ENCODE measurements at regions not wholly inside any gene's neighbourhood (a gene's known extent, or its start where the extent isn't known, plus 50 kb on each side); places are given as distances from the start of the nearest gene placed in this dataset.

DNA sequence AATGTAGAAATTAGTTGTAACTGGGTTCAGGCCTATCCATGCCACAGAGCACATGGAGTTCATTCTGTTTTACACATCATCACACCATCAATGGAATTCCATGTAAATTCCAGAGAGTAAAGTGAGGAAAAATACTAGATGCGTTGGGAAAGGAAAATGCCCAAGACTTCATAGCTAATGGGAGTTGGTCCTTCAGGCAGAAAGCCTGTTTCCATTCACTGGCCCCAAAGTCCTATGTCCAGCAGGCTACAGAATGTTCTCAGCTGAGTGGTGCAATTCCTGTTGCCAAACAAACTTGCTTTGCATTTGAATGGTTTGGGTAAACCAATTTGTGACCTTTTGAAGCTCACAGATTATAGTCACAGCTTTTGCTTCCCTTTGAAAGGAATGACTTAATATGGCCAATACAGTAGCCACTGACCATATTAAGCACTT, 164.6 kb upstream of the PFN2 start:
- H3K9me3 ChIP-seq (replicated peaks; ENCODE audit: control insufficient read depth, insufficient read depth, low read length) = no peaks in the 10 kb centered on the region; the same call in 2 of the 3 replicates
- no peaks in the 10 kb centered on the region for H3K79me2 ChIP-seq (ENCODE audit: control insufficient read depth, insufficient read depth, low read length)
- ChIA-PET SMC1A (ENCODE audit: uncharacterized antibody, unreplicated experiment) (interaction anchor here (1.0 to 1.2 kb wide), 3 partner anchors 11 to 369 kb away, joined by 3 read pairs; no protein-coding TSS in a partner anchor), RAD21 (ENCODE audit: unreplicated experiment) (no interaction called here), CTCF (no interaction called here), POLR2A (interaction anchor here (0.5 kb wide), 1 partner anchor 353 kb away, joined by 6 read pairs; no protein-coding TSS in a partner anchor)
- 33% methylated on average over 1 of the region's 1 CpG for WGBS (ENCODE audit: insufficient coverage, insufficient replicate concordance, low lambda C conversion rate, missing lambda C conversion rate)
- TF ChIP-seq, protein P1, sequence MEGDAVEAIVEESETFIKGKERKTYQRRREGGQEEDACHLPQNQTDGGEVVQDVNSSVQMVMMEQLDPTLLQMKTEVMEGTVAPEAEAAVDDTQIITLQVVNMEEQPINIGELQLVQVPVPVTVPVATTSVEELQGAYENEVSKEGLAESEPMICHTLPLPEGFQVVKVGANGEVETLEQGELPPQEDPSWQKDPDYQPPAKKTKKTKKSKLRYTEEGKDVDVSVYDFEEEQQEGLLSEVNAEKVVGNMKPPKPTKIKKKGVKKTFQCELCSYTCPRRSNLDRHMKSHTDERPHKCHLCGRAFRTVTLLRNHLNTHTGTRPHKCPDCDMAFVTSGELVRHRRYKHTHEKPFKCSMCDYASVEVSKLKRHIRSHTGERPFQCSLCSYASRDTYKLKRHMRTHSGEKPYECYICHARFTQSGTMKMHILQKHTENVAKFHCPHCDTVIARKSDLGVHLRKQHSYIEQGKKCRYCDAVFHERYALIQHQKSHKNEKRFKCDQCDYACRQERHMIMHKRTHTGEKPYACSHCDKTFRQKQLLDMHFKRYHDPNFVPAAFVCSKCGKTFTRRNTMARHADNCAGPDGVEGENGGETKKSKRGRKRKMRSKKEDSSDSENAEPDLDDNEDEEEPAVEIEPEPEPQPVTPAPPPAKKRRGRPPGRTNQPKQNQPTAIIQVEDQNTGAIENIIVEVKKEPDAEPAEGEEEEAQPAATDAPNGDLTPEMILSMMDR (IDR thresholded peaks at IDR 0.05 in 2 of 3, conservative IDR thresholded peaks at IDR 0.05 in 1 of 3; ENCODE audit: control insufficient read depth in 2 of 3, extremely low read depth in 1 of 3, insufficient read depth in 1 of 3, low read depth in 3 of 3, low read length in 3 of 3) = no peak
- TF ChIP-seq, protein P2, sequence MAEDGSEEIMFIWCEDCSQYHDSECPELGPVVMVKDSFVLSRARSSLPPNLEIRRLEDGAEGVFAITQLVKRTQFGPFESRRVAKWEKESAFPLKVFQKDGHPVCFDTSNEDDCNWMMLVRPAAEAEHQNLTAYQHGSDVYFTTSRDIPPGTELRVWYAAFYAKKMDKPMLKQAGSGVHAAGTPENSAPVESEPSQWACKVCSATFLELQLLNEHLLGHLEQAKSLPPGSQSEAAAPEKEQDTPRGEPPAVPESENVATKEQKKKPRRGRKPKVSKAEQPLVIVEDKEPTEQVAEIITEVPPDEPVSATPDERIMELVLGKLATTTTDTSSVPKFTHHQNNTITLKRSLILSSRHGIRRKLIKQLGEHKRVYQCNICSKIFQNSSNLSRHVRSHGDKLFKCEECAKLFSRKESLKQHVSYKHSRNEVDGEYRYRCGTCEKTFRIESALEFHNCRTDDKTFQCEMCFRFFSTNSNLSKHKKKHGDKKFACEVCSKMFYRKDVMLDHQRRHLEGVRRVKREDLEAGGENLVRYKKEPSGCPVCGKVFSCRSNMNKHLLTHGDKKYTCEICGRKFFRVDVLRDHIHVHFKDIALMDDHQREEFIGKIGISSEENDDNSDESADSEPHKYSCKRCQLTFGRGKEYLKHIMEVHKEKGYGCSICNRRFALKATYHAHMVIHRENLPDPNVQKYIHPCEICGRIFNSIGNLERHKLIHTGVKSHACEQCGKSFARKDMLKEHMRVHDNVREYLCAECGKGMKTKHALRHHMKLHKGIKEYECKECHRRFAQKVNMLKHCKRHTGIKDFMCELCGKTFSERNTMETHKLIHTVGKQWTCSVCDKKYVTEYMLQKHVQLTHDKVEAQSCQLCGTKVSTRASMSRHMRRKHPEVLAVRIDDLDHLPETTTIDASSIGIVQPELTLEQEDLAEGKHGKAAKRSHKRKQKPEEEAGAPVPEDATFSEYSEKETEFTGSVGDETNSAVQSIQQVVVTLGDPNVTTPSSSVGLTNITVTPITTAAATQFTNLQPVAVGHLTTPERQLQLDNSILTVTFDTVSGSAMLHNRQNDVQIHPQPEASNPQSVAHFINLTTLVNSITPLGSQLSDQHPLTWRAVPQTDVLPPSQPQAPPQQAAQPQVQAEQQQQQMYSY (CRISPR knock-in tag; IDR thresholded peaks at IDR 0.05) = no peak
- no peak for TF ChIP-seq ZNF592 (IDR thresholded peaks at IDR 0.05)
- TF ChIP-seq PAX8 (IDR thresholded peaks at IDR 0.05) = no peak
- no peak for TF ChIP-seq JUNB (IDR thresholded peaks at IDR 0.05)
- TF ChIP-seq, protein P3, sequence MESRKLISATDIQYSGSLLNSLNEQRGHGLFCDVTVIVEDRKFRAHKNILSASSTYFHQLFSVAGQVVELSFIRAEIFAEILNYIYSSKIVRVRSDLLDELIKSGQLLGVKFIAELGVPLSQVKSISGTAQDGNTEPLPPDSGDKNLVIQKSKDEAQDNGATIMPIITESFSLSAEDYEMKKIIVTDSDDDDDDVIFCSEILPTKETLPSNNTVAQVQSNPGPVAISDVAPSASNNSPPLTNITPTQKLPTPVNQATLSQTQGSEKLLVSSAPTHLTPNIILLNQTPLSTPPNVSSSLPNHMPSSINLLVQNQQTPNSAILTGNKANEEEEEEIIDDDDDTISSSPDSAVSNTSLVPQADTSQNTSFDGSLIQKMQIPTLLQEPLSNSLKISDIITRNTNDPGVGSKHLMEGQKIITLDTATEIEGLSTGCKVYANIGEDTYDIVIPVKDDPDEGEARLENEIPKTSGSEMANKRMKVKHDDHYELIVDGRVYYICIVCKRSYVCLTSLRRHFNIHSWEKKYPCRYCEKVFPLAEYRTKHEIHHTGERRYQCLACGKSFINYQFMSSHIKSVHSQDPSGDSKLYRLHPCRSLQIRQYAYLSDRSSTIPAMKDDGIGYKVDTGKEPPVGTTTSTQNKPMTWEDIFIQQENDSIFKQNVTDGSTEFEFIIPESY (IDR thresholded peaks at IDR 0.05) = no peak
- no peak for TF ChIP-seq RAD51 (IDR thresholded peaks at IDR 0.05)
- TF ChIP-seq SUPT20H (IDR thresholded peaks at IDR 0.05; ENCODE audit: borderline replicate concordance, control insufficient read depth, low read depth, low read length) = no peak
- no peak for TF ChIP-seq SIX5 (IDR thresholded peaks at IDR 0.05; ENCODE audit: low read depth, low read length, severe bottlenecking)
- TF ChIP-seq, protein P4, sequence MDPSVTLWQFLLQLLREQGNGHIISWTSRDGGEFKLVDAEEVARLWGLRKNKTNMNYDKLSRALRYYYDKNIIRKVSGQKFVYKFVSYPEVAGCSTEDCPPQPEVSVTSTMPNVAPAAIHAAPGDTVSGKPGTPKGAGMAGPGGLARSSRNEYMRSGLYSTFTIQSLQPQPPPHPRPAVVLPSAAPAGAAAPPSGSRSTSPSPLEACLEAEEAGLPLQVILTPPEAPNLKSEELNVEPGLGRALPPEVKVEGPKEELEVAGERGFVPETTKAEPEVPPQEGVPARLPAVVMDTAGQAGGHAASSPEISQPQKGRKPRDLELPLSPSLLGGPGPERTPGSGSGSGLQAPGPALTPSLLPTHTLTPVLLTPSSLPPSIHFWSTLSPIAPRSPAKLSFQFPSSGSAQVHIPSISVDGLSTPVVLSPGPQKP (IDR thresholded peaks at IDR 0.05; ENCODE audit: low read depth, low read length) = no peak
- H3K9ac ChIP-seq (ENCODE audit: control insufficient read depth, insufficient read depth, low read length) = no peak overlapping the region
- H3K4me3 ChIP-seq = no peak overlapping the region
- FAIRE-seq (no peak), DNase-seq (ENCODE audit: low read depth, low spot score) (no peak), ATAC-seq (no peak)
- no TSS peak for BruUV-seq (replicated peaks)
- intact Hi-C loops (cut with micrococcal nuclease; ENCODE audit: unreplicated experiment) = no loop called here
- H3K27me3 ChIP-seq (replicated peaks in 1 of 2; ENCODE audit: control insufficient read depth in 2 of 2, insufficient read depth in 2 of 2, low read length in 1 of 2) = no peaks in the 10 kb centered on the region
- no peaks in the 10 kb centered on the region for H4K20me1 ChIP-seq (ENCODE audit: control insufficient read depth, insufficient read depth)
- H2AFZ ChIP-seq (ENCODE audit: control insufficient read depth, low read depth, low read length) = no peak overlapping the region
- no peaks in the 10 kb centered on the region for H3K36me3 ChIP-seq (ENCODE audit: control insufficient read depth in 2 of 2, insufficient read depth in 2 of 2, low read length in 1 of 2)
- no peak overlapping the region for H3K4me2 ChIP-seq (ENCODE audit: control insufficient read depth, insufficient read depth)
- H3K4me1 ChIP-seq (ENCODE audit: control insufficient read depth, insufficient read depth, low read length) = peaks cover 6% of the 10 kb centered on the region
- in situ Hi-C loops (cut with MboI) = no loop called here
- H3K27ac ChIP-seq (ENCODE audit: control insufficient read depth, insufficient read depth) = no peak overlapping the region
